ENCODE measurements at regions not wholly inside any gene's neighbourhood (a gene's known extent, or its start where the extent isn't known, plus 50 kb on each side); places are given as distances from the start of the nearest gene placed in this dataset.

DNA sequence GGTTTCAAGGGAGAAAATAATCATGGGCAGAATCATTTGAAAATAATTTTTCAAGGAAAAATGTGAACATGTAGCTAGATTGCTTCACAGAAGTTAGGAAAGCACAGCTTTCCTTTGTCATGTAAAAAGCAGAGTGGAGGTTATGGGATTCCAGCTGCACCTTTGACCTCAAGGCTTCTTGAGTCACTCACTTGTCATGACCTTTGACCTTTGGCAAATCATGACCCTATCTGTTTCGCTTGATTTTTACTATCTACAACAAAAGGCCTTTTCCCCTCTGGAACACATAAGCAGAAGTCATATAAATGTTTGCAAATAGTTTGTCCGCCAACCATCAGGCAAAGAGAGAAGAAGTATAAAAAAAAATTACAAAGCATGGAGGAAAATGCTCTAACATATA is 210.7 kb upstream of the MIR17HG start:
- TF ChIP-seq EZH2phosphoT487 (IDR thresholded peaks at IDR 0.05; ENCODE audit: borderline replicate concordance, low read length): no peak
- TF ChIP-seq, protein P1, sequence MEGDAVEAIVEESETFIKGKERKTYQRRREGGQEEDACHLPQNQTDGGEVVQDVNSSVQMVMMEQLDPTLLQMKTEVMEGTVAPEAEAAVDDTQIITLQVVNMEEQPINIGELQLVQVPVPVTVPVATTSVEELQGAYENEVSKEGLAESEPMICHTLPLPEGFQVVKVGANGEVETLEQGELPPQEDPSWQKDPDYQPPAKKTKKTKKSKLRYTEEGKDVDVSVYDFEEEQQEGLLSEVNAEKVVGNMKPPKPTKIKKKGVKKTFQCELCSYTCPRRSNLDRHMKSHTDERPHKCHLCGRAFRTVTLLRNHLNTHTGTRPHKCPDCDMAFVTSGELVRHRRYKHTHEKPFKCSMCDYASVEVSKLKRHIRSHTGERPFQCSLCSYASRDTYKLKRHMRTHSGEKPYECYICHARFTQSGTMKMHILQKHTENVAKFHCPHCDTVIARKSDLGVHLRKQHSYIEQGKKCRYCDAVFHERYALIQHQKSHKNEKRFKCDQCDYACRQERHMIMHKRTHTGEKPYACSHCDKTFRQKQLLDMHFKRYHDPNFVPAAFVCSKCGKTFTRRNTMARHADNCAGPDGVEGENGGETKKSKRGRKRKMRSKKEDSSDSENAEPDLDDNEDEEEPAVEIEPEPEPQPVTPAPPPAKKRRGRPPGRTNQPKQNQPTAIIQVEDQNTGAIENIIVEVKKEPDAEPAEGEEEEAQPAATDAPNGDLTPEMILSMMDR (IDR thresholded peaks at IDR 0.05; ENCODE audit: low read depth, low read length, poor library complexity, severe bottlenecking): no peak
